H1 (cell line): ENCODE measurements at regions not wholly inside any gene's neighbourhood (a gene's known extent, or its start where the extent isn't known, plus 50 kb on each side); places are given as distances from the start of the nearest gene placed in this dataset.

Experiments used
- CTCF ChIA-PET: fragments of 300-600 bp; sonication (Branson Sonifier 250); formaldehyde crosslinking; loops from one replicate; lab custom pipeline; 2021; ENCODE audit not compliant: partially characterized antibody; lab: Charles Lee
- POLR2A ChIA-PET: fragments of 300-600 bp; sonication (Branson Sonifier 250); formaldehyde crosslinking; loops from one replicate; lab custom pipeline; 2021; ENCODE audit warnings: inconsistent platforms; ENCODE audit not compliant: partially characterized antibody; lab: Charles Lee
- DNase-seq, 2 experiments: peaks; one replicate each; pipeline versions ENCODE4 v3.0.0 to v3.0.0-alpha.2; 2010 to 2022; ENCODE audit warnings: low spot score in 2 of 2, low read depth in 1 of 2, mixed read lengths in 1 of 2
- FAIRE-seq: peaks from 2 replicates; lab custom pipeline; 2011; peaks lifted over from hg19 to GRCh38; lab: Jason Lieb, UNC
- H2AFZ ChIP-seq: 2 replicates; pipeline ENCODE4 v1.8.1; 2012; ENCODE audit warnings: low read length, inconsistent platforms
- H2AK5ac ChIP-seq: 2 replicates; pipeline ENCODE4 v1.6.1; 2013; ENCODE audit warnings: low read depth, low read length
- H2BK120ac ChIP-seq: replicated peaks from 2 replicates; pipeline ENCODE3; 2013; ENCODE audit warnings: low read depth, low read length, inconsistent platforms
- H2BK12ac ChIP-seq: 2 replicates; pipeline ENCODE4 v1.6.1; 2013; ENCODE audit warnings: low read depth, low read length
- H2BK15ac ChIP-seq: 2 replicates; pipeline ENCODE4 v1.6.1; 2013; ENCODE audit warnings: low read length
- H2BK20ac ChIP-seq: 2 replicates; pipeline ENCODE4 v1.6.1; 2013; ENCODE audit warnings: low read length
- H2BK5ac ChIP-seq: 2 replicates; pipeline ENCODE4 v1.6.1; 2013; ENCODE audit warnings: low read depth, low read length
- H3K14ac ChIP-seq: 2 replicates; pipeline ENCODE4 v1.6.1; 2013; ENCODE audit warnings: inconsistent platforms; ENCODE audit not compliant: insufficient read length
- H3K18ac ChIP-seq: 2 replicates; pipeline ENCODE4 v1.6.1; 2013; ENCODE audit warnings: low read length; ENCODE audit errors: extremely low read depth
- H3K23ac ChIP-seq: 2 replicates; pipeline ENCODE4 v1.6.1; 2013; ENCODE audit warnings: inconsistent platforms; ENCODE audit not compliant: insufficient read length
- H3K23me2 ChIP-seq: 2 replicates; pipeline ENCODE4 v1.6.1; 2013; ENCODE audit warnings: low read depth, low read length
- H3K27ac ChIP-seq: 2 replicates; pipeline ENCODE4 v1.6.1; 2011; ENCODE audit warnings: low read depth, low read length, inconsistent platforms
- H3K27me3 ChIP-seq, 4 experiments: replicated peaks in 1 of 4; 1 replicate in 1 of 4; 2 replicates in 3 of 4; pipeline versions ENCODE4 v1.6.1 to v1.8.1; 2011 to 2013; ENCODE audit warnings: low read length in 3 of 4, mild to moderate bottlenecking in 3 of 4, inconsistent platforms in 2 of 4, mixed read lengths in 2 of 4, moderate library complexity in 1 of 4; ENCODE audit not compliant: control insufficient read depth in 3 of 4, insufficient read depth in 3 of 4; ENCODE audit errors: extremely low read depth in 1 of 4
- H3K36me3 ChIP-seq, 4 experiments: 2 replicates each; pipeline versions ENCODE4 v1.6.1 to v1.8.1; 2011 to 2013; ENCODE audit warnings: mild to moderate bottlenecking in 4 of 4, low read length in 3 of 4, moderate library complexity in 2 of 4, control low read depth in 1 of 4, inconsistent platforms in 1 of 4; ENCODE audit not compliant: insufficient read depth in 4 of 4, control insufficient read depth in 2 of 4
- H3K4ac ChIP-seq: replicated peaks from 2 replicates; pipeline ENCODE3; 2013; ENCODE audit warnings: low read length, low read depth, mixed read lengths, inconsistent platforms; ENCODE audit not compliant: insufficient read length
- H3K4me1 ChIP-seq, 4 experiments: replicated peaks in 1 of 4; 1 replicate in 1 of 4; 2 replicates in 3 of 4; pipeline versions ENCODE4 v1.6.1 to v1.8.1; 2011 to 2013; ENCODE audit warnings: low read length in 3 of 4, inconsistent platforms in 2 of 4, mixed read lengths in 1 of 4; ENCODE audit not compliant: insufficient read depth in 4 of 4, control insufficient read depth in 3 of 4
- H3K4me2 ChIP-seq, 2 experiments: 2 replicates each; pipeline versions ENCODE4 v1.6.1 to v1.8.1; 2011 to 2013; ENCODE audit warnings: low read depth in 2 of 2, low read length in 2 of 2, control low read depth in 1 of 2, inconsistent platforms in 1 of 2, mild to moderate bottlenecking in 1 of 2; ENCODE audit not compliant: insufficient read depth in 1 of 2
- H3K4me3 ChIP-seq, 4 experiments: fragments of 200-600, 300-600 bp in 1 of 4; sonication (generic), shearing (Covaris generic), sonication (Bioruptor Twin) in 1 of 4; 2 replicates each; pipeline versions ENCODE4 v1.5.1 to v1.8.1; 2011 to 2016; ENCODE audit warnings: low read length in 4 of 4, low read depth in 3 of 4, control low read depth in 2 of 4, inconsistent platforms in 2 of 4, mild to moderate bottlenecking in 2 of 4, mixed read lengths in 1 of 4, moderate library complexity in 1 of 4; ENCODE audit not compliant: insufficient read depth in 2 of 4; ENCODE audit errors: extremely low read depth in 1 of 4
- H3K56ac ChIP-seq: replicated peaks from 2 replicates; pipeline ENCODE3; 2013; ENCODE audit warnings: low read depth, mild to moderate bottlenecking, mixed read lengths, low read length, inconsistent platforms; ENCODE audit not compliant: insufficient read length
- H3K79me1 ChIP-seq: 2 replicates; pipeline ENCODE4 v1.6.1; 2013; ENCODE audit warnings: low read depth, low read length, control low read depth
- H3K79me2 ChIP-seq, 2 experiments: 2 replicates each; pipeline versions ENCODE4 v1.6.1 to v1.8.1; 2012 to 2013; ENCODE audit warnings: low read length in 2 of 2, mild to moderate bottlenecking in 2 of 2, inconsistent platforms in 1 of 2; ENCODE audit not compliant: insufficient read depth in 2 of 2, control insufficient read depth in 1 of 2
- H3K9ac ChIP-seq, 4 experiments: replicated peaks in 1 of 4; 1 replicate in 1 of 4; 2 replicates in 3 of 4; pipeline versions ENCODE4 v1.6.1 to v1.8.1; 2011 to 2013; ENCODE audit warnings: low read depth in 3 of 4, low read length in 3 of 4, control low read depth in 2 of 4, mild to moderate bottlenecking in 2 of 4, moderate library complexity in 2 of 4, inconsistent platforms in 1 of 4; ENCODE audit errors: extremely low read depth in 1 of 4
- H3K9me3 ChIP-seq, 2 experiments: 2 replicates each; pipeline versions ENCODE4 v1.6.1 to v1.8.1; 2012 to 2013; ENCODE audit warnings: mild to moderate bottlenecking in 2 of 2, moderate library complexity in 2 of 2, control low read depth in 1 of 2, inconsistent platforms in 1 of 2, low read depth in 1 of 2, low read length in 1 of 2, mixed read lengths in 1 of 2; ENCODE audit not compliant: insufficient read depth in 2 of 2
- H4K20me1 ChIP-seq, 2 experiments: replicated peaks in 1 of 2; 2 replicates each; pipeline versions ENCODE3 to v1.8.1; 2011 to 2013; ENCODE audit warnings: inconsistent platforms in 2 of 2, low read length in 2 of 2, mild to moderate bottlenecking in 1 of 2; ENCODE audit not compliant: insufficient read depth in 2 of 2, control insufficient read depth in 1 of 2
- H4K5ac ChIP-seq: 2 replicates; pipeline ENCODE4 v1.6.1; 2013; ENCODE audit warnings: low read length, low read depth, mixed read lengths, inconsistent platforms; ENCODE audit not compliant: insufficient read length
- H4K8ac ChIP-seq: 2 replicates; pipeline ENCODE4 v1.8.0; 2013; ENCODE audit warnings: mild to moderate bottlenecking, moderate library complexity, low read length, inconsistent platforms; ENCODE audit not compliant: insufficient read depth; ENCODE audit errors: extremely low read depth
- H4K91ac ChIP-seq: replicated peaks from 2 replicates; pipeline ENCODE3; 2013; ENCODE audit warnings: low read length, mixed read lengths, inconsistent platforms; ENCODE audit not compliant: insufficient read length
- CEBPB ChIP-seq: IDR thresholded peaks from 2 replicates; pipeline ENCODE4 v1.6.1; 2012; ENCODE audit warnings: low read depth, low read length
- CREB1 ChIP-seq: IDR thresholded peaks from 2 replicates; pipeline ENCODE4 v1.6.1; 2012; ENCODE audit warnings: inconsistent platforms
- GABPA ChIP-seq: IDR thresholded peaks from 2 replicates; pipeline ENCODE4 v1.6.1; 2011; ENCODE audit warnings: mild to moderate bottlenecking, low read length, moderate library complexity, borderline replicate concordance; ENCODE audit not compliant: insufficient read depth
- RAD21 ChIP-seq, 2 experiments: IDR thresholded peaks in 1 of 2; conservative IDR thresholded peaks in 1 of 2; 2 replicates each; pipeline ENCODE4 v1.6.1; 2011; ENCODE audit warnings: low read depth in 2 of 2, low read length in 2 of 2, improper control_type of control experiment in 1 of 2, inconsistent platforms in 1 of 2, mild to moderate bottlenecking in 1 of 2, moderate library complexity in 1 of 2
- RBBP5 ChIP-seq: IDR thresholded peaks from 2 replicates; pipeline ENCODE4 v1.7.1; 2012; ENCODE audit warnings: low read depth, mild to moderate bottlenecking, inconsistent platforms, low read length, moderate library complexity, borderline replicate concordance
- SP4 ChIP-seq: IDR thresholded peaks from 2 replicates; pipeline ENCODE4 v1.6.1; 2012; ENCODE audit warnings: low read length, inconsistent platforms
- TBP ChIP-seq: IDR thresholded peaks from 2 replicates; pipeline ENCODE4 v1.6.1; 2011; ENCODE audit warnings: low read depth, low read length, improper control_type of control experiment
- TEAD4 ChIP-seq: IDR thresholded peaks from 2 replicates; pipeline ENCODE4 v1.6.1; 2012; ENCODE audit warnings: low read depth, low read length, inconsistent platforms, mixed read lengths
- WGBS, 2 experiments: shearing (Covaris generic) in 1 of 2; methylation state at CpG; one replicate each; pipeline versions ENCODE4 v1.1.6 to v1.1.7; 2013 to 2015; ENCODE audit warnings: low lambda C conversion rate in 2 of 2, mixed read lengths in 2 of 2, inconsistent platforms in 1 of 2, low coverage in 1 of 2, missing lambda C conversion rate in 1 of 2; ENCODE audit not compliant: insufficient replicate concordance in 2 of 2, insufficient coverage in 1 of 2, insufficient read length in 1 of 2; ENCODE audit errors: extremely low coverage in 1 of 2, missing lambda C conversion rate in 1 of 2; 5-methylcytosine and 5-hydroxymethylcytosine counted together
- TF ChIP-seq, protein P1 (sequence below), 3 experiments: IDR thresholded peaks; 1 replicate in 2 of 3; 2 replicates in 1 of 3; pipeline versions ENCODE4 v1.5.1 to v1.6.1; 2011; ENCODE audit warnings: low read length in 3 of 3, mild to moderate bottlenecking in 3 of 3, inconsistent platforms in 2 of 3, low read depth in 1 of 3, moderate library complexity in 1 of 3; ENCODE audit not compliant: insufficient read depth in 1 of 3; ENCODE audit errors: control extremely low read depth in 1 of 3

DNA sequence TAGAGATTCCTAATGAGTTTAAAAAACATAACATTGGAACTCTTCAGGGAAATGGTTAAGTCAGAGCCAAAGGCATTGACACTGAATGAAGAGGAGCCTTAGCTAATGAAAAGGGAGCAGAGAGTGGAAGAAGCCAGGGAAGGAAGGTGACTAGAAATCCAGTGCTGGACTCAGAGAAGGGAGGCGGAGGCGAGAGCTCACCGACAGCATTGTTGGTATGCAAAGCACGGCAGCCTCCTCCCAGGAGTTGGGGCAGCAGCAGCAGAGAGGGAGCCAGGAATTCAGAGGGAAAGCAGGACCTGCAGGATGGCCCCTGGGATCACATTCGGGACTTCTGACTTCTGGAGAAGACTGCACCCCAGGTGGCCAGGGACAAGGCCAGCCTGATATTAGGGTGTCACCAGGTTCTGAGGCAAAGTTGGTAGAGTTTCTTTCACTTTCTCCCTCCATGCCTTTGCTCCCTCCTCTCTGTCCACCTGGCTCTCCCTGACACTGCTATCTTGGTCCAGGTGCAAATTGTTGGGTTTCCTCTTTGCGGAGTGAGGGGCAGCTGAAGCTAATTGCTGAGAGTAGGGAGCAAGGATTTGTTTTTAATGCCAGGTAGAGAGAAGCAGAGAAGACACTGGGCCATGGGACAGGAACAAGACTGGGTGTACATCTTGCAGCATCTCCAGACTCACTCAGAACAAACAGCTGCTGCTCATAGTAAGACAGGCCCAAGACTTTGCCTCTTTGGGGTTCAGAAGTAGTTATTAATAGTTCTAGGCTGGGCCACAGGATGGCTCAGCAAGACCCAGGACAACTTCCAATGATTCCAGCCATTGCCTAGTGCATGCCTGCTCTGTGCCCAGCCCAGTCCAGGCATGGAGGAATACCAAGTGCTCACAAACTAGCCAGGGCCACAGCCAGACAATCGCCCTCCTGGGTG lies 157.9 kb downstream of the TLE3 start:
- Histone ChIP-seq H3K27me3 (no peaks in the 10 kb centered on the region), H3K36me3 (no peaks in the 10 kb centered on the region), H4K5ac (no peak overlapping the region), H3K18ac (peak overlapping the region; percentile 57), H2BK120ac (no peak overlapping the region), H3K79me2 (no peaks in the 10 kb centered on the region), H2BK20ac (no peak overlapping the region), H2AK5ac (no peak overlapping the region), H4K20me1 (no peaks in the 10 kb centered on the region), H3K56ac (no peak overlapping the region), H2BK15ac (no peak overlapping the region), H3K4me3 (no peak overlapping the region; a peak in 1 of 8 replicates), H3K27ac (no peak overlapping the region), H3K9me3 (peaks cover 0 to 7% of the 10 kb centered on the region in 2 experiments; a peak in 1 of 4 replicates), H2BK5ac (no peak overlapping the region), H3K9ac (no peak overlapping the region), H3K23ac (no peak overlapping the region), H3K4me2 (peak overlapping the region; percentile 41 to 42; a peak in 3 of 4 replicates), H2BK12ac (0 out of 2 replicates have a peak overlapping the region, but pooled peaks have one; percentile 11), H3K23me2 (no peaks in the 10 kb centered on the region), H2AFZ (peak overlapping the region; percentile 77; the same call in 1 of the 2 replicates), H3K14ac (no peak overlapping the region), H4K91ac (no peak overlapping the region), H3K4me1 (peaks cover 3 to 10% (median 4%) of the 10 kb centered on the region in 4 experiments; a peak in 5 of 7 replicates), H3K79me1 (no peaks in the 10 kb centered on the region), H4K8ac (no peak overlapping the region), H3K4ac (no peak overlapping the region)
- FAIRE-seq: peak; percentile 86
- CTCF ChIA-PET: interaction anchor here (0.7 to 1.3 kb wide), 2 partner anchors 23 to 45 kb away, joined by 3 to 4 read pairs; no protein-coding TSS in a partner anchor
- WGBS, 2 experiments: 36% methylated on average over 7 of the region's 7 CpGs; no CpG with 5 or more reads in 1 of the 2 experiments
- DNase-seq: peak; percentile 31 to 66
- POLR2A ChIA-PET: interaction anchor here (0.7 to 0.9 kb wide), 2 partner anchors 12 to 21 kb away, joined by 3 read pairs; no protein-coding TSS in a partner anchor
- TF ChIP-seq, protein P1, sequence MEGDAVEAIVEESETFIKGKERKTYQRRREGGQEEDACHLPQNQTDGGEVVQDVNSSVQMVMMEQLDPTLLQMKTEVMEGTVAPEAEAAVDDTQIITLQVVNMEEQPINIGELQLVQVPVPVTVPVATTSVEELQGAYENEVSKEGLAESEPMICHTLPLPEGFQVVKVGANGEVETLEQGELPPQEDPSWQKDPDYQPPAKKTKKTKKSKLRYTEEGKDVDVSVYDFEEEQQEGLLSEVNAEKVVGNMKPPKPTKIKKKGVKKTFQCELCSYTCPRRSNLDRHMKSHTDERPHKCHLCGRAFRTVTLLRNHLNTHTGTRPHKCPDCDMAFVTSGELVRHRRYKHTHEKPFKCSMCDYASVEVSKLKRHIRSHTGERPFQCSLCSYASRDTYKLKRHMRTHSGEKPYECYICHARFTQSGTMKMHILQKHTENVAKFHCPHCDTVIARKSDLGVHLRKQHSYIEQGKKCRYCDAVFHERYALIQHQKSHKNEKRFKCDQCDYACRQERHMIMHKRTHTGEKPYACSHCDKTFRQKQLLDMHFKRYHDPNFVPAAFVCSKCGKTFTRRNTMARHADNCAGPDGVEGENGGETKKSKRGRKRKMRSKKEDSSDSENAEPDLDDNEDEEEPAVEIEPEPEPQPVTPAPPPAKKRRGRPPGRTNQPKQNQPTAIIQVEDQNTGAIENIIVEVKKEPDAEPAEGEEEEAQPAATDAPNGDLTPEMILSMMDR (IDR thresholded peaks at IDR 0.05; ENCODE audit: control extremely low read depth in 1 of 3, insufficient read depth in 1 of 3, low read depth in 1 of 3, low read length in 3 of 3): no peak
- TF ChIP-seq RAD21 (IDR thresholded peaks at IDR 0.05 in 1 of 2, conservative IDR thresholded peaks at IDR 0.05 in 1 of 2; ENCODE audit: low read depth in 2 of 2, low read length in 2 of 2): peak; percentile 14 to 23; a peak in 2 of 4 replicates
- TF ChIP-seq SP4: no peak
- no peak for TF ChIP-seq CREB1
- peak; percentile 9; the same call in 1 of the 2 replicates for TF ChIP-seq GABPA
- peak; percentile 41; the same call in 1 of the 2 replicates for TF ChIP-seq TBP
- no peak for TF ChIP-seq RBBP5
- no peak for TF ChIP-seq CEBPB
- peak; percentile 92 for TF ChIP-seq TEAD4
